ENCODE measurements at regions not wholly inside any gene's neighbourhood (a gene's known extent, or its start where the extent isn't known, plus 50 kb on each side); places are given as distances from the start of the nearest gene placed in this dataset.

- no peak overlapping the region for H4K8ac ChIP-seq (ENCODE audit: extremely low read depth, insufficient read depth, low read length)
- no peak overlapping the region for H3K18ac ChIP-seq (ENCODE audit: extremely low read depth, low read length)
- H3K9ac ChIP-seq (replicated peaks in 1 of 4; ENCODE audit: extremely low read depth in 1 of 4, low read depth in 3 of 4, low read length in 3 of 4) = no peak overlapping the region
- H2BK12ac ChIP-seq (ENCODE audit: low read depth, low read length) = 0 out of 2 replicates have a peak overlapping the region, but pooled peaks have one; percentile 7
- no peak overlapping the region for H3K4me3 ChIP-seq (ENCODE audit: extremely low read depth in 1 of 4, insufficient read depth in 2 of 4, low read depth in 3 of 4, low read length in 4 of 4)
- no peak overlapping the region for H2AK5ac ChIP-seq (ENCODE audit: low read depth, low read length)
- 96% methylated on average over 4 of the region's 4 CpGs; no CpG with 5 or more reads in 1 of the 2 experiments for WGBS, 2 experiments (ENCODE audit: extremely low coverage in 1 of 2, insufficient coverage in 1 of 2, insufficient read length in 1 of 2, insufficient replicate concordance in 2 of 2, low coverage in 1 of 2, low lambda C conversion rate in 2 of 2, missing lambda C conversion rate in 1 of 2)
- H4K91ac ChIP-seq (replicated peaks; ENCODE audit: insufficient read length, low read length) = peak overlapping the region; percentile 25
- no peak overlapping the region for H2BK120ac ChIP-seq (replicated peaks; ENCODE audit: low read depth, low read length)
- H3K4me2 ChIP-seq (ENCODE audit: insufficient read depth in 1 of 2, low read depth in 2 of 2, low read length in 2 of 2) = no peak overlapping the region
- no peaks in the 10 kb centered on the region for H3K23me2 ChIP-seq (ENCODE audit: low read depth, low read length)
- POLR2A ChIA-PET (ENCODE audit: partially characterized antibody) = no interaction called here
- H2AFZ ChIP-seq (ENCODE audit: low read length) = no peak overlapping the region
- no peak overlapping the region for H3K56ac ChIP-seq (replicated peaks; ENCODE audit: insufficient read length, low read depth, low read length)
- H3K23ac ChIP-seq (ENCODE audit: insufficient read length) = no peak overlapping the region
- no peaks in the 10 kb centered on the region for H4K20me1 ChIP-seq (replicated peaks in 1 of 2; ENCODE audit: control insufficient read depth in 1 of 2, insufficient read depth in 2 of 2, low read length in 2 of 2)
- CTCF ChIA-PET (ENCODE audit: partially characterized antibody) = interaction anchor here (1.5 kb wide), 1 partner anchor 20 kb away, joined by 4 read pairs; no protein-coding TSS in a partner anchor
- H4K5ac ChIP-seq (ENCODE audit: insufficient read length, low read depth, low read length) = no peak overlapping the region
- H3K36me3 ChIP-seq (ENCODE audit: control insufficient read depth in 2 of 4, insufficient read depth in 4 of 4, low read length in 3 of 4) = no peaks in the 10 kb centered on the region
- no peaks in the 10 kb centered on the region for H3K79me1 ChIP-seq (ENCODE audit: low read depth, low read length)
- peaks cover 2 to 4% of the 10 kb centered on the region in 2 experiments; a peak in 2 of 4 replicates for H3K9me3 ChIP-seq (ENCODE audit: insufficient read depth in 2 of 2, low read depth in 1 of 2, low read length in 1 of 2)
- H3K79me2 ChIP-seq (ENCODE audit: control insufficient read depth in 1 of 2, insufficient read depth in 2 of 2, low read length in 2 of 2) = no peaks in the 10 kb centered on the region
- FAIRE-seq (no peak), DNase-seq (ENCODE audit: low read depth in 1 of 2, low spot score in 2 of 2) (no peak)
- peak overlapping the region; percentile 88 for H3K4ac ChIP-seq (replicated peaks; ENCODE audit: insufficient read length, low read depth, low read length)
- H3K4me1 ChIP-seq (replicated peaks in 1 of 4; ENCODE audit: control insufficient read depth in 3 of 4, insufficient read depth in 4 of 4, low read length in 3 of 4) = no peaks in the 10 kb centered on the region
- no peak overlapping the region for H3K14ac ChIP-seq (ENCODE audit: insufficient read length)
- no peak for TF ChIP-seq POU5F1 (IDR thresholded peaks at IDR 0.05; ENCODE audit: low read depth, low read length)
- TF ChIP-seq POLR2A (IDR thresholded peaks at IDR 0.05; ENCODE audit: control extremely low read depth in 1 of 2, low read depth in 2 of 2, low read length in 2 of 2) = no peak
- no peak for TF ChIP-seq ASH2L (IDR thresholded peaks at IDR 0.05; ENCODE audit: low read length)
- TF ChIP-seq CBX5 (IDR thresholded peaks at IDR 0.05; ENCODE audit: low read depth, low read length) = no peak
- no peak for TF ChIP-seq NANOG (IDR thresholded peaks at IDR 0.05; ENCODE audit: insufficient read depth, low read depth, low read length, poor library complexity, severe bottlenecking)
- TF ChIP-seq EP300 (IDR thresholded peaks at IDR 0.05; ENCODE audit: borderline replicate concordance in 1 of 2, low read depth in 2 of 2, low read length in 2 of 2) = no peak
- TF ChIP-seq CEBPB (IDR thresholded peaks at IDR 0.05; ENCODE audit: low read depth, low read length) = no peak
- TF ChIP-seq TAF7 (optimal IDR thresholded peaks at IDR 0.05; ENCODE audit: borderline replicate concordance, low read depth, low read length) = no peak
- TF ChIP-seq SIX5 (IDR thresholded peaks at IDR 0.05; ENCODE audit: low read depth, low read length) = no peak
- TF ChIP-seq FOSL1 (IDR thresholded peaks at IDR 0.05; ENCODE audit: insufficient read depth, low read depth, low read length) = no peak
- TF ChIP-seq RNF2 (IDR thresholded peaks at IDR 0.05; ENCODE audit: borderline replicate concordance, low read depth, low read length, missing control alignments, poor library complexity, severe bottlenecking) = no peak
- no peak overlapping the region for H2BK5ac ChIP-seq (ENCODE audit: low read depth, low read length)
- H2BK15ac ChIP-seq (ENCODE audit: low read length) = no peak overlapping the region
- H3K27me3 ChIP-seq (replicated peaks in 1 of 4; ENCODE audit: control insufficient read depth in 3 of 4, extremely low read depth in 1 of 4, insufficient read depth in 3 of 4, low read length in 3 of 4) = no peaks in the 10 kb centered on the region
- no peak overlapping the region for H3K27ac ChIP-seq (ENCODE audit: low read depth, low read length)
- peak overlapping the region; percentile 40; the same call in 1 of the 2 replicates for H2BK20ac ChIP-seq (ENCODE audit: low read length)
Measured at GRCh38 chr1:224809613-224810012, 119.9 kb upstream of the DNAH14 start.
